Smooth muscle cell (in vitro differentiated cells): ENCODE measurements at regions not wholly inside any gene's neighbourhood (a gene's known extent, or its start where the extent isn't known, plus 50 kb on each side); places are given as distances from the start of the nearest gene placed in this dataset.

Experiments
- DNase-seq: peaks from one replicate; lab custom pipeline; 2025; ENCODE audit not compliant: unreplicated experiment; lab: John Stamatoyannopoulos, UW
- H2AFZ ChIP-seq: fragments of 200-600 bp; sonication (generic); 2 replicates; pipeline ENCODE4 v1.6.0; 2016; ENCODE audit warnings: antibody characterized with exemption, low read depth, mild to moderate bottlenecking
- H3F3A ChIP-seq: fragments of 200-600 bp; sonication (generic); 2 replicates; pipeline ENCODE4 v1.6.0; 2017; ENCODE audit warnings: antibody characterized with exemption, low read depth
- H3K27ac ChIP-seq: fragments of 200-600 bp; sonication (generic); 2 replicates; pipeline ENCODE4 v1.5.1; 2016; ENCODE audit warnings: low read depth, mild to moderate bottlenecking
- H3K27me3 ChIP-seq: fragments of 200-600 bp; sonication (generic); 2 replicates; pipeline ENCODE4 v1.6.1; 2016; ENCODE audit warnings: low read depth, mild to moderate bottlenecking
- H3K36me3 ChIP-seq: fragments of 200-600 bp; sonication (generic); 2 replicates; pipeline ENCODE4 v1.5.1; 2016; ENCODE audit warnings: low read depth
- H3K4me1 ChIP-seq: fragments of 200-600 bp; sonication (generic); 2 replicates; pipeline ENCODE4 v1.5.1; 2016; ENCODE audit warnings: low read depth
- H3K4me2 ChIP-seq: fragments of 200-600 bp; sonication (generic); 2 replicates; pipeline ENCODE4 v1.6.0; 2016; ENCODE audit warnings: mild to moderate bottlenecking
- H3K4me3 ChIP-seq: fragments of 200-600 bp; sonication (generic); 2 replicates; pipeline ENCODE4 v1.5.1; 2016; ENCODE audit warnings: mild to moderate bottlenecking
- H3K79me2 ChIP-seq: fragments of 200-600 bp; sonication (generic); 2 replicates; pipeline ENCODE4 v1.6.0; 2016; ENCODE audit warnings: low read depth, mild to moderate bottlenecking
- H3K9ac ChIP-seq: fragments of 200-600 bp; sonication (generic); 2 replicates; pipeline ENCODE4 v1.6.0; 2016; ENCODE audit warnings: low read depth
- H3K9me3 ChIP-seq: fragments of 200-600 bp; sonication (generic); replicated peaks from 2 replicates; pipeline ENCODE4 v1.5.1; 2016; ENCODE audit warnings: low read depth
- H4K20me1 ChIP-seq: fragments of 200-600 bp; sonication (generic); 2 replicates; pipeline ENCODE4 v1.6.0; 2016; ENCODE audit warnings: low read depth
- CTCF ChIP-seq: fragments of 200-600 bp; sonication (generic); IDR thresholded peaks from 2 replicates; pipeline ENCODE4 v1.5.1; 2017; ENCODE audit warnings: borderline replicate concordance, mild to moderate bottlenecking, antibody characterized with exemption; ENCODE audit not compliant: insufficient read depth, poor library complexity, severe bottlenecking
- WGBS: methylation state at CpG from one replicate; pipeline ENCODE4 v1.1.7; 2016; ENCODE audit warnings: low lambda C conversion rate; 5-methylcytosine and 5-hydroxymethylcytosine counted together

GRCh38 chr7:26447116-26447515 is 155.5 kb downstream of the SNX10 start:
- 92% methylated on average over 1 of the region's 1 CpG for WGBS
- TF ChIP-seq CTCF = no peak
- no peak for DNase-seq

GRCh38 chr7:26449175-26450165 is 157.8 kb downstream of the SNX10 start:
- peak overlapping the region; percentile 23 for H3K9ac ChIP-seq

More at GRCh38 chr7:26447116-26447515, 155.5 kb downstream of the SNX10 start:
- no peaks in the 10 kb centered on the region for H4K20me1 ChIP-seq
- no peaks in the 10 kb centered on the region for H3F3A ChIP-seq
- no peak overlapping the region for H3K4me3 ChIP-seq
- H3K79me2 ChIP-seq = no peaks in the 10 kb centered on the region
- peaks cover 3% of the 10 kb centered on the region for H3K4me1 ChIP-seq
- no peak overlapping the region for H3K9ac ChIP-seq
- H3K4me2 ChIP-seq = no peak overlapping the region
- no peaks in the 10 kb centered on the region for H3K9me3 ChIP-seq
- no peak overlapping the region for H2AFZ ChIP-seq
- no peaks in the 10 kb centered on the region for H3K36me3 ChIP-seq
- H3K27ac ChIP-seq = no peak overlapping the region
- H3K27me3 ChIP-seq = no peaks in the 10 kb centered on the region

GRCh38 chr7:26451997-26452396 is 160.3 kb downstream of the SNX10 start:
- no peak overlapping the region for H3K4me2 ChIP-seq
- H2AFZ ChIP-seq = no peak overlapping the region
- no peak overlapping the region for H3K27ac ChIP-seq
- no peaks in the 10 kb centered on the region for H3K79me2 ChIP-seq
- H3K9me3 ChIP-seq = no peaks in the 10 kb centered on the region
- H3K36me3 ChIP-seq = no peaks in the 10 kb centered on the region
- no peaks in the 10 kb centered on the region for H4K20me1 ChIP-seq
- peaks cover 7% of the 10 kb centered on the region for H3F3A ChIP-seq
- H3K4me1 ChIP-seq = peaks cover 3% of the 10 kb centered on the region
- H3K27me3 ChIP-seq = no peaks in the 10 kb centered on the region
- no peak overlapping the region for H3K9ac ChIP-seq
- no peak for DNase-seq
- no peak overlapping the region for H3K4me3 ChIP-seq
- no peak for TF ChIP-seq CTCF
- WGBS = 74% methylated on average over 3 of the region's 3 CpGs

More at GRCh38 chr7:26449175-26450165, 157.8 kb downstream of the SNX10 start:
- no peak for TF ChIP-seq CTCF
- 40% methylated on average over 12 of the region's 12 CpGs for WGBS
- peak overlapping the region; percentile 86 for H3K27ac ChIP-seq
- H3F3A ChIP-seq = no peaks in the 10 kb centered on the region
- H3K4me3 ChIP-seq = no peak overlapping the region
- DNase-seq = no peak
- no peaks in the 10 kb centered on the region for H3K79me2 ChIP-seq
- H3K4me2 ChIP-seq = peak overlapping the region; percentile 61
- peak overlapping the region; percentile 60 for H2AFZ ChIP-seq
- peaks cover 3% of the 10 kb centered on the region for H3K4me1 ChIP-seq
- H3K27me3 ChIP-seq = no peaks in the 10 kb centered on the region
- no peaks in the 10 kb centered on the region for H3K9me3 ChIP-seq
- no peaks in the 10 kb centered on the region for H4K20me1 ChIP-seq
- H3K36me3 ChIP-seq = no peaks in the 10 kb centered on the region
